HT-29 (cell line): ENCODE measurements at regions not wholly inside any gene's neighbourhood (a gene's known extent, or its start where the extent isn't known, plus 50 kb on each side); places are given as distances from the start of the nearest gene placed in this dataset.
A peak's percentile ranks its signal among the peaks of the same experiment; 100 is the strongest.
"Not testable (repeated sequence)": the region's sequence is repeated elsewhere in the genome, so short reads cannot be mapped to it uniquely, and the experiment has no call there.

Experiments
- DNase-seq: peaks from one replicate; pipeline ENCODE4 v3.0.0-alpha.2; 2015; ENCODE audit warnings: low spot score

GRCh38 chr2:62334440-62335058, 138.6 kb downstream of the B3GNT2 start:
- DNase-seq = no peak

- no peak for DNase-seq
These were observed 138.1 kb downstream of the B3GNT2 start for GRCh38 chr2:62334009-62334408.

- no peak for DNase-seq
These were observed 135.0 kb downstream of the B3GNT2 start for GRCh38 chr2:62330959-62331358.

- DNase-seq = no peak
These were observed 133.9 kb downstream of the B3GNT2 start for GRCh38 chr2:62329797-62330196.

GRCh38 chr2:62326735-62327134, 130.8 kb downstream of the B3GNT2 start:
- no peak for DNase-seq

- DNase-seq = no peak
These were observed 129.5 kb downstream of the B3GNT2 start for GRCh38 chr2:62325398-62325797.

- no peak for DNase-seq
These were observed 125.7 kb downstream of the B3GNT2 start for GRCh38 chr2:62321380-62322289.

- no peak for DNase-seq
These were observed 124.9 kb downstream of the B3GNT2 start for GRCh38 chr2:62320657-62321357.

- DNase-seq = not testable (repeated sequence)
These were observed 124.2 kb downstream of the B3GNT2 start for GRCh38 chr2:62320137-62320536.

- no peak for DNase-seq
These were observed 123.2 kb downstream of the B3GNT2 start for GRCh38 chr2:62319070-62319469.

- DNase-seq = no peak
These were observed 119.6 kb downstream of the B3GNT2 start for GRCh38 chr2:62315476-62315875.

GRCh38 chr2:62314291-62314690, 118.4 kb downstream of the B3GNT2 start:
- DNase-seq = no peak

GRCh38 chr2:62313449-62314227, 117.7 kb downstream of the B3GNT2 start:
- DNase-seq = no peak

- DNase-seq = no peak
These were observed 113.7 kb downstream of the B3GNT2 start for GRCh38 chr2:62309465-62310091.

GRCh38 chr2:62309081-62309464, 113.2 kb downstream of the B3GNT2 start:
- DNase-seq = no peak

- DNase-seq = peak; percentile 62
These were observed 111.8 kb downstream of the B3GNT2 start for GRCh38 chr2:62307469-62308389.

- DNase-seq = peak; percentile 86
These were observed 111.0 kb downstream of the B3GNT2 start for GRCh38 chr2:62306751-62307468.

- peak; percentile 12 for DNase-seq
These were observed 109.7 kb downstream of the B3GNT2 start for GRCh38 chr2:62305421-62306176.
